Rectal smooth muscle tissue (tissue), 1 donor: ENCODE measurements at regions not wholly inside any gene's neighbourhood (a gene's known extent, or its start where the extent isn't known, plus 50 kb on each side); places are given as distances from the start of the nearest gene placed in this dataset.
"Not testable (repeated sequence)": the region's sequence is repeated elsewhere in the genome, so short reads cannot be mapped to it uniquely, and the experiment has no call there.

Experiments used
- H3K27ac ChIP-seq: one replicate; pipeline ENCODE4 v1.7.0; 2013; ENCODE audit warnings: low read depth, low read length, inconsistent platforms
- H3K27me3 ChIP-seq: one replicate; pipeline ENCODE4 v1.7.0; 2013; ENCODE audit warnings: low read length; ENCODE audit not compliant: control insufficient read depth, insufficient read depth
- H3K36me3 ChIP-seq: one replicate; pipeline ENCODE4 v1.7.0; 2013; ENCODE audit warnings: low read length; ENCODE audit not compliant: control insufficient read depth, insufficient read depth
- H3K4me1 ChIP-seq: one replicate; pipeline ENCODE4 v1.7.0; 2013; ENCODE audit warnings: low read length; ENCODE audit not compliant: control insufficient read depth, insufficient read depth
- H3K4me3 ChIP-seq: one replicate; pipeline ENCODE4 v1.7.0; 2013; ENCODE audit warnings: low read length
- H3K9ac ChIP-seq: one replicate; pipeline ENCODE4 v1.7.0; 2013; ENCODE audit warnings: low read length

DNA sequence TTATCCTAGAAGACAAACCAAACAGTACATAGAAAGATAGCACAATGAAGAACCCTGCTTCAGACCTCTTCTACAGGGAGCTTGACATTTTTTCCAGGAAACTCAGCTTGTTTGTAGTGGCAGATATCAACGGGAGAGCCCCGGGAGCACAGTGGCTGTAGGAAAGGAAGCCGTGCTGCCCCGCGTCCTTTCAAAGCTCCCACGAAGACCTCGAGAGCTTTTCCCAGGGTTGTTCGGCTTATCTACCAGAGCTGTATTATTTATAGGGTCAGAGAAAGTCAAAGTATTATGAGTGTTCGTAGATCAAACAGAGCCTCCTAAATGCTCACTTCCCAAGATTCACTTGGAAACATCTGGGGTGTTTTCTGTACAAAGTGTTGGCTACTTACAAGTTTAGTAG, 167.1 kb upstream of the COPS8 start:
- H3K27me3 ChIP-seq: no peaks in the 10 kb centered on the region
- no peak overlapping the region for H3K9ac ChIP-seq
- no peaks in the 10 kb centered on the region for H3K4me1 ChIP-seq
- H3K36me3 ChIP-seq: no peaks in the 10 kb centered on the region
- no peak overlapping the region for H3K27ac ChIP-seq
- H3K4me3 ChIP-seq: no peak overlapping the region

DNA sequence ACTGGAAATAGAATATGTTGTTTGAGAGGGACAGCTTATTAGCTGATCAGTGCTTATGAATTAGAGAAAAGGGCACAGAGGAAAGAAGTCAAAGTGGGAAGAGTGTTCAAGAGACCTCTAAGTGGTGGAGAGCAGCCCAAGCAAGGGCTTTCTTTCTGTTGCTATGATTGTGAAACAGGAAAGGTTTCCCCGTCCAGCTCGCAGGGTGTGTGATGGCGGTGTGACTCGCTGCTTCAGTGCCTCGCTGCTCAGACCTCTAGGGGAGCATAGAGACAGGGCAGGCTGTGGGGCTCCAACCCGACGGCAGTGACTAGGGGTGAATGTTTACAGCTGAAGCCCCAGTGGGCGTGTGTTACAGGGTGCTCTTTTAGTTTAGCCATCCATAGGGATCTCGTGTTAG, 166.5 kb upstream of the COPS8 start:
- no peaks in the 10 kb centered on the region for H3K36me3 ChIP-seq
- no peak overlapping the region for H3K9ac ChIP-seq
- H3K27ac ChIP-seq: no peak overlapping the region
- no peaks in the 10 kb centered on the region for H3K4me1 ChIP-seq
- H3K27me3 ChIP-seq: no peaks in the 10 kb centered on the region
- H3K4me3 ChIP-seq: no peak overlapping the region

DNA sequence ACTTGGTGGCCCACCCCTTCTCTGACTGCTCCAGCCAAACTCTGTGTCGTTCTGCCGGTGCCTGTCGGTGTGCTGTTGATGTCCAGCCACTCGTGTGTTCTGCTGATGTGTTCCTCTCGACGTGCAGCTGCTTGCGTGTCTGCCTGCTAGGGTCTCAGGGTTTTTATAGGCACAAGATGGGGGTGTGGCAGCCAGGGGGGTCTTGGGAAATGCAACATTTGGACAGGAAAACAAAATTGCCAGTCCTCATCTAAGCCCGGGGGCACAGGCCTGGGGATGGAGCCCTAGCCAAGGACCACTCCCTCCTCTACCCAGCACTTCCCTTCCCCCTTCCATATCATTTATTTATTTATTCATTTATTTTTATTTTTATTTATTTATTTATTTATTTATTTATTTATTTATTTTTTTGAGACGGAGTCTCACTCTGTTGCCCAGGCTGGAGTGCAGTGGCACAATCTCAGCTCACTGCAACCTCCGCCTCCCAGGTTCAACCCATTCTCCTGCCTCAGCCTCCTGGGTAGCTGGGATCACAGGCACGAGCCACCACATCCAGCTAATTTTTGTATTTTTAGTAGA, 165.8 kb upstream of the COPS8 start:
- not testable (repeated sequence) for H3K36me3 ChIP-seq, H3K27me3 ChIP-seq, H3K9ac ChIP-seq, H3K4me3 ChIP-seq, H3K4me1 ChIP-seq, H3K27ac ChIP-seq

DNA sequence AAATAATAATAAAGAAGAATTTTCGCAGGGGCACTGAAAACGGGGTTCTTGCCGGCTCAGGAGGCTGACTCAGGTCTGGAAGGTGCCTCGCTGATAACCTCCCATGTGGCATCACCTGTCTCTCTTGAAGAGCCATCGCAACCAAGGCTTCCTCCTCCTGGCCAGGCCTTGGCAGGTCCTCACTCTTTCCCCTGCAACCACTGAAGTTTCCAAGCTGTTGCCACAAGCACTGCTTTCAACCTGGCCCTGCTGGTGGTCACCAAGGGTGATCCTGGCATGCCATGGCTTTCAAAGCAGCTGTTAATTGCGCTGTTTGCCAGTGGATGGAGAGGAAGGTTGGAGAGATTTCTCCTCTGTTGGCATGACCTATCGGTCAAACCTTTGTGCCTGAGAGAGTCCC, 163.6 kb upstream of the COPS8 start:
- Histone ChIP-seq H3K27ac (no peak overlapping the region), H3K4me3 (no peak overlapping the region), H3K27me3 (no peaks in the 10 kb centered on the region), H3K4me1 (no peaks in the 10 kb centered on the region), H3K9ac (no peak overlapping the region), H3K36me3 (no peaks in the 10 kb centered on the region)

DNA sequence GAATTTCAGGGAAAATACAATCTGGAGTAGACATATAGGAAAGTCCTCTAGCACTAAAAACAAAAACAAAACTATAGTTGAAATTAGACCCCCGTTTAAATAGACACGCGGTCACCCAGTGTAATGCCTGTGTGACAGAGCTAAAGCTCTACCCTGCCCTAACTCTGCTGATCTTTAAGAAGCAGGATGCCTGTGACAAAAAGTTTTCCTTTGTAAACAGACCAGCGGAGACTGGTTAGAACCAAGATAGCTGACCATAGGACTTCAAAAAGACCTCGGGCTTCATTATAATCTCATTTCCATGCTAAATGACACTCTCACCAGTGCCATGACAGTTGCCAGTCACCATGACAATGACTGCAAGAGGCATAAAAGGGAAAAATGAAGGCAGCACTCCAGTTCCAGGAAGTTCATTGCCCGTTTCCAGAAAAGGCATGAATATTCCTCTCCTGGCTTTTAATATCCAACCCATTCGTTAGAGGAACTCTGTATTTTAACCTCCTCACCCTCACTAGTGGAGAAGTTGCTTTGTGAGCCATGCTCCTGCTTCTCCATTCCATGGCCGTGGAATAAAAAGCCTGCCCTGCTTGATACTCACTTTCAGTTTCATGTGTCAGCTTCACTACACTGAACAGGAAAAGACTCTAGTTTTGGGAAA, 157.2 kb upstream of the COPS8 start:
- Histone ChIP-seq H3K4me1 (no peaks in the 10 kb centered on the region), H3K9ac (no peak overlapping the region), H3K36me3 (no peaks in the 10 kb centered on the region), H3K27me3 (no peaks in the 10 kb centered on the region), H3K27ac (no peak overlapping the region), H3K4me3 (peak overlapping the region; percentile 51)

DNA sequence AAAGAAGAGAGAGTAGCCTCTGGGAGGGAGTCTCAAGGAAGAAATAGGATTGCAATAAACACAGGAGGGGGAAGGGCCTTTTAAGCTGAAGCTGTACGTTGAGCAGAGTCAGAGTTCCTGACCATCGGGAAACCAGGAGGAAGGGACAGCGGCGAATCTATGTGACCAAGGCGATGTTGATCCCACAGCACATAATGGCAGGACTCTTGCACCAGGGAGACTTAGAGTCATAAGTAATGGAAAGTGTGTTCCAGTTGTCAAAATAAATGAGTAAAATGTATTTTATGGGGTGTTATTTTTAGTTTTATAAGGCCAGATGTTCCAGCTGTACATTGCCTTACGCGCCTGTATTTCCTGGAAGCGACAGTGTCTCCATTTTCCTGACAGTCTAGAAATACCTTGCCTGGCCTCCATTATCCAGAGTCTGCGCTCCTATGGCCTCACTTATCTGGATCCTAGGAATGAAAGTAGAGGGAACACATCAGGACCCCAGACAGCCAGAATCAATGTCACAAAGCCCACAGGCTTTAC, 152.8 kb upstream of the COPS8 start:
- Histone ChIP-seq H3K9ac (no peak overlapping the region), H3K36me3 (no peaks in the 10 kb centered on the region), H3K4me3 (no peak overlapping the region), H3K4me1 (no peaks in the 10 kb centered on the region), H3K27me3 (no peaks in the 10 kb centered on the region), H3K27ac (no peak overlapping the region)

DNA sequence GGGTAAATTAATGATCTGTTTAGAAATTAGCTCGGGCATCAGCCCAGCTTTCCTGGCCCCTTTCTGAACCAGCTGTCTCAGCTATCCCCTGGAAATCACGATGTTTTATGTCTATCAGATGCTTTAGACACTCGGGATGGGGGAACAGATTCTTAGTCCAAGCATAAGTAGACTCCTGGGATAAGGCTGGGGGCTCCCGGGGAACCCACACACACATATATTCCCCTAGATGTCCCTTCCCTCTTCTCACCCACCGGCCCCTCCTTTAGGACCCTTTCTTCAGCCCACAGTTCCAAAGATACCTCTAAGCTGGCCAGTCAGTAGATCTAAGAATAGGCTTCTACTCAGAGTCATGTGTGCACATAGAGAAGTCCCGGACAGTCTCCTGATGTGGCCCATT, 151.5 kb upstream of the COPS8 start:
- H3K27ac ChIP-seq: no peak overlapping the region
- no peaks in the 10 kb centered on the region for H3K27me3 ChIP-seq
- H3K4me3 ChIP-seq: no peak overlapping the region
- no peaks in the 10 kb centered on the region for H3K4me1 ChIP-seq
- no peaks in the 10 kb centered on the region for H3K36me3 ChIP-seq
- no peak overlapping the region for H3K9ac ChIP-seq

DNA sequence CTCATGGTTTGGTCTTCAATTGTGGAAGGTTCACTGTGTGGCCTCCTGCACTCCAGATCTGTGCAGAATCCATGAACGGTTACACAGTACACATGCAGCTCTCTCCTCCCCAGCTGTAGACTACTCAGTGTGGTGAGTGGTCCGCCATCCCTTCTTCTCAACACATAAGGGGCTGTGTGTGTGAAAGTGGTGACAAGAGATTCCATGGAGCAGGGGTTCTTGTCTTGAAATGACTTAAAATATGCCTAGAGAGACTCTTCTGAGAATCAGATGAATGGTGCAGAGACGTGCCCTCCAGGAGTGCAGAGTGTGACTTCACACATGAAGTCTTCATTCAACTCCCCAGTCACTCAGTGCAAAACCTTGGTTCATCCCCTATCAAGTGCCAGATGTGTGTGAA, 151.0 kb upstream of the COPS8 start:
- Histone ChIP-seq H3K27me3 (no peaks in the 10 kb centered on the region), H3K4me1 (no peaks in the 10 kb centered on the region), H3K27ac (no peak overlapping the region), H3K36me3 (no peaks in the 10 kb centered on the region), H3K9ac (no peak overlapping the region), H3K4me3 (no peak overlapping the region)

DNA sequence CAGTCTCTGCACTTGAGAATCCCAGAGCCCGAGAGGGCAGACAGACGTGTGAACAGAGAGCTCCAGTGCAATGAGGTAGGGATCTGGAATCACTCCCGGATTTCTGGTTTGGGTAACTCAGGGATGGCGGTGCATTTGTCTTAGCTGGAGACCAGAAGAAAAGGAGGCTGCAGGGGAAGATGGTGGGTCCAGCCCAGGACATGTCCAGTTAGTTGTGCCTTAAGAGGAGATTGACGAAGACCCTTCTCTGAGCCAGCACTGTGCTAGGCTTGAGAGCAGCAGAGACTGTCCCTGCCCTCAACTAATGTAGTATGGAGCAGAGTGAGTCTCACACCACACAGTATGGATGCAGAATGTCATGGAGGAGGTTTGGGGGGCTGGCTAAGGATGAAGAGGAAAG, 150.6 kb upstream of the COPS8 start:
- H3K4me1 ChIP-seq: no peaks in the 10 kb centered on the region
- H3K27ac ChIP-seq: no peak overlapping the region
- H3K4me3 ChIP-seq: no peak overlapping the region
- no peaks in the 10 kb centered on the region for H3K36me3 ChIP-seq
- no peaks in the 10 kb centered on the region for H3K27me3 ChIP-seq
- H3K9ac ChIP-seq: no peak overlapping the region

DNA sequence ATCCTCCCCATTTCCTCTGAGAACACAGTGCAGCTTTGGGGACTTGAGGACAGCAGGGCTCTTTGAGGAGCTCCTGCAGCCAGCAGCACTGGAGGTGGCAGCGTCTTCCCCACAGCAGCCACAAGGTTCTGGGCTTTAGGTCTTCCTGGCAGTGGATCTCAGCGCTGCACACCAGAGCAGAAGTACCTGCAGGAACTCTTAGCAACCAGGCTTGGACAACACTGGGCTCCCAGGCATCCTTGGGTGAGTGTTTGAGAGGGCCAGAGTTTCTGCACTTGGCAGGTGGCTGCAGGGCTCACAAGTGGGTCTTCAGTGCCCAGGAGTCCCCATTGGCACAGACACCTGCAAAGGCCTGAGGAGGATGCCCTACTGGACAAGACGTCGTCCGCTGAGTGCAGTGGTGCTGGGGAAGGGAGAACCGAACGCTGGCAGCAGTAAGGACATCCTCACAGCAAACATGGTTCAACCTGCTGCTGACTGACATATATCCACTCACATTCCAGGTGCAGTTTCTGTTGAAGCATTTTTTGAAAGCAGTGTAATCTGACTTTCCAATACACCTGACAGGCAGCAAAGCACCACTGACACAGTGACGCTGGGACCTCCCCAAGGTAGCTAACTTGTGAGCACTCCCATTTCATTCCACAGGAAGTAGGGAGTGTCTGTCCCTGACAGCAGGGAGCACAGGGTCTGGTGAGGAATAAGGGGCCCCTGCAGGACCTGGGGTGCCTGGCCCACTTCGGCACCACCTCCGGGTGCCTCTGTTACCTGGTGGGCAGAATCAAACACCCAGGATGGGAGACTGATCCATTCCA, 149.9 kb upstream of the COPS8 start:
- H3K36me3 ChIP-seq: no peaks in the 10 kb centered on the region
- H3K27ac ChIP-seq: no peak overlapping the region
- H3K4me3 ChIP-seq: no peak overlapping the region
- no peak overlapping the region for H3K9ac ChIP-seq
- no peaks in the 10 kb centered on the region for H3K4me1 ChIP-seq
- H3K27me3 ChIP-seq: no peaks in the 10 kb centered on the region

DNA sequence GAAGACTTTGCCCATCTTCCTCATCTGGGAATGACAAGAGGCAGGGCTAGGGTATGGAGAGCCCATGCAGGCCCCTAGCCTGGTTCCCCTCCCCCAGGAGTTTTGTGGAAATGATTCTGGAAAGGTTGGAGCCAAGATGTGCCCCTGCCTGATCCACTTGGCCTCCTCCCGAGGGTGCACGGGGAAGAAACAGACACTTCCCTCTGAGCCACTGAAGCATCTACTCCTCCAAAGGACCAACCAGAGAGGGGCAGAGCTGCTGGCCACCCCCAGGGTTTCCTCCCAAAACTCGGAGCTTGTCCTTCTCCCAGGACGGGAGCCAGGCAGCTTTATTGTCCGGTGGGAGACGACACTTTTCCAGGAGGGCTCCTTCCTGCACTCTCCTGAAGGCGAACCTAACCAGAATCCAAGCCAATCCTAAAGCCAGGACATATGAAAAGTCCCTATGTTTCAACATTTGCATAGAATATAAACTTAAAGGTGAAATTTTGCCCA, 149.2 kb upstream of the COPS8 start:
- Histone ChIP-seq H3K36me3 (no peaks in the 10 kb centered on the region), H3K9ac (no peak overlapping the region), H3K27ac (no peak overlapping the region), H3K4me3 (no peak overlapping the region), H3K27me3 (no peaks in the 10 kb centered on the region), H3K4me1 (no peaks in the 10 kb centered on the region)

DNA sequence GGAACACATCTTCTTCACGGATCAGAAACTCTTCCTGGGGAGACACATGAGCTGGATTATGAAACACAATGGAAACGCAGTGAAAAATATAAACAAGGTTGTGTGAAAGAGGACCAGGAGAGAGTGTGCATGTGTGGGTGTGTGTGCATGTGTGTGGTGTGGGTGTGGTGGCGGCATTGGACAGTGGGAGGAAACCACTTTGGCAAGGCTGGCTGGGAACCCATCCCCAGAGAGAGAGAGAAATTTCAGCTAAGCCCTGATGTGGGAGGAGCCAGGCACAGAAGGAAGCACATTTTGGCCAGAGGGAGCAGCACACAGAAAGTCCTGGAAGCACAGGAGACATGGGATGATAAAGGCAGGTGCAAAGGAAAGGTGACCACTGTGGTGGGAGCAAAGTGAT, 147.6 kb upstream of the COPS8 start:
- Histone ChIP-seq H3K36me3 (no peaks in the 10 kb centered on the region), H3K27me3 (no peaks in the 10 kb centered on the region), H3K9ac (no peak overlapping the region), H3K4me3 (no peak overlapping the region), H3K4me1 (no peaks in the 10 kb centered on the region), H3K27ac (no peak overlapping the region)
